HG02943 (cell line): ENCODE measurements at regions not wholly inside any gene's neighbourhood (a gene's known extent, or its start where the extent isn't known, plus 50 kb on each side); places are given as distances from the start of the nearest gene placed in this dataset.

Experiments used
- ATAC-seq: cut with Tn5 transposase; IDR thresholded peaks from one replicate; pipeline ENCODE4 v1.9.1; 2021; ENCODE audit warnings: mild to moderate bottlenecking, low read depth, moderate library complexity; ENCODE audit not compliant: unreplicated experiment

DNA sequence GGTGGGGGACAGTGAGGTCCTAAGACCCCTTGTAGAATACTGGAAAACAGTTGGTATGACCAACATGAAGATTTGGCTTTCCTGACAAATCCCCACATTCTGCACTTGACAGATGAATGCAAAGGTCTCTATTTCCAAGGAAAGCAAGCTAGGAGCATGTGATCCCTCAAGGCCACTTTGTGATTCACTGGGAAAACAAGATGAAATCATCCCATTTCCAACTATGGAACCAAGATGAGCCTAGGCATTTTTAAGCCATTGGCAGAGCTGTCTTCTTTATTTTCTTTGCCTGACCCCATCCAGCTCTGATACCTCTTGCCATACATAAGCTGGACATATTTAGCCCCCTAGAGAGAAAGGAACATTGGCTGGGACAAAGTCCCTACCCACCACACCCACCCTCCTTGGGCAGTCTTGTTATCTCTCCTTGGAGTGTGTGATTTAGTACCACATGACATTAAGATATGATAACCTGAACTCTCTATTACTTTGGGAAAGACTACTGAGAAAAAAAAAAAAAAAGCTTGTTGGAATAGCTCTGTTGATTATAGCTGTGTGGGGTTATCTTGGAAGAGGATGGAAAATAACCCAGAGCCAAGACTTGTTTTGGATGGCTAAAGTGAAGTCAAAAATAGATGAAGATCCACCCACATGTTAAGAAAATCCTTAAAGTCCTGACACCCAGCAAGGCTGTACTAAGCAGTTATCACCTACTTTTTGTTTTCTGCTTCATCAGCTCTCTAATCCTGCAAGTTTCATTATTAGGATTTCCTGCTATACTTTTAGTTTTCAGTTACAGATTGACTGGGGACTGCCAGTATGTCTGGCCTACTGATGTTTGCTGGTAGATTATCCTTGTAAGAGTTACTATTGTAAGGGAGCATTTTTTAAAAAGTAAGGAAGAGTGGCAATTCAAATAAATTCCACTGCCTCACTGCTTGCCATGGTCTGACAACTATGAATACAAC lies 90.1 kb upstream of the PREP start:
- ATAC-seq, result peak; percentile 68

- ATAC-seq, result no peak
Measured at GRCh38 chr6:105489216-105489530, 86.3 kb upstream of the PREP start.

DNA sequence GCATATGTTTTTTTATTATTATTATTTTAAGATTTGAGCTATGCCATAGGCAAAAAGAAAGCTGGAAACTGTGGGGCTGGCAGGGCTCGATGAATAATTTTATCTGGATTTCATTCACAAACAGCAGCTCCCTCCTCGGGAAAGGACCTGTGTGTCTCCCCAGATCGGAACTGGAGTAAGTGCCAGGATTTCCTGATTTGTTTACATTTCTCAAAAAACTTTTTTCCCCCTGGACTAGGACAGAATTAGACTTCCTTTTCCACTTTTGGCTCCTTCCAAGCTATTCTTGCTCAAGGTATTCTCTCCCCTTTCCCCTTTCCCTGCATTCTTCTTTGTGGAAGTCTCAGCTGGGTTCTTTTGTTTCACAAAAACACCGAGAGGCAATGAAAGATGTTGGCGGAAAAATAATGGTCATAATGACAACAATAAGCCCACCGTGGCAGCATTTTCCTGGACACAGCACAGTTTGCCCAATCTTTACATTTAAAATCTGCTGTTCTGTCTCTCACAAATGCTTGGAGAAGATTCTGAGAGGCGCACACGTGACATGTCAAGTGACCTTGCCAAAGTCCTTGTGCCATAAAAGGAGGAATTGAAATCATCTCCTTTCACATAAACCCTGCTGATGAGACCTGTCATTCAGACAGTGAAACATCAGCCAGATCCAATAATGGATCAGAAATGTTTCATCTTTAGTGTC lies 85.8 kb upstream of the PREP start:
- ATAC-seq, result no peak

DNA sequence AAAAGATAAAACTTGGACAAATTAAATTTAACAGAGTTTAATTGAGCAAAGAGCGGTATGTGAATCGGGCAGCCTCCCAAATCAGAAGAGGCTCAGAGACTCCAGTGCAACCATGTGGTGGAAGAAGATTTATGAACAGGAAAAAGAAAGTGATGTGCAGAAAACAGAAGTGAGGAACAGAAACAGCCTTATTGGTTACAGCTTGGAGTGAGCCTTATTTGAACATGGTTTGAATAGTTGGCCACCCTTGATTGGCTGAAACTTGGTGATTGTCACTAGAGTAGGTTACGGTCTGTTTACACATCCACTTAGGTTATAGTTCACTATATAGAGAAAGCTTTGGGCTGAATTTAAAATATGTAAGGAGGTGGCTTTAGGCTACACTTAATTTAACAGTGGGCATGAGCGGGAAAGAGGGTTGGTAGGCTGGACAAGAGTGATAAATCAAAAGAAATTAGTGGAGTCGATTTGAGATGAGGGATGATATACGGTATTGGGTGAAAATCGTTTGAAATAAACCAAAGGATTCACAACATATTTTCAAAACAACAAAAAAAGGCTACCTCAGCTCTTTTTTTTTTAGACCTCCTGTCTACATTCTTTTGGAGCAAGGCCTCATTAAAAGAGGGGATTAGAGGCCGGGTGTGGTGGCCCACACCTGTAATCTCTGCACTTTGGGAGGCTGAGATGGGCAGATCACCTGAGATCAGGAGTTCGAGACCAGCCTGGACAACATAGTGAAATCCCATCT lies 84.3 kb upstream of the PREP start:
- ATAC-seq, result no peak

- peak; percentile 48 for ATAC-seq
Measured at GRCh38 chr6:105485456-105485855, 82.6 kb upstream of the PREP start.

DNA sequence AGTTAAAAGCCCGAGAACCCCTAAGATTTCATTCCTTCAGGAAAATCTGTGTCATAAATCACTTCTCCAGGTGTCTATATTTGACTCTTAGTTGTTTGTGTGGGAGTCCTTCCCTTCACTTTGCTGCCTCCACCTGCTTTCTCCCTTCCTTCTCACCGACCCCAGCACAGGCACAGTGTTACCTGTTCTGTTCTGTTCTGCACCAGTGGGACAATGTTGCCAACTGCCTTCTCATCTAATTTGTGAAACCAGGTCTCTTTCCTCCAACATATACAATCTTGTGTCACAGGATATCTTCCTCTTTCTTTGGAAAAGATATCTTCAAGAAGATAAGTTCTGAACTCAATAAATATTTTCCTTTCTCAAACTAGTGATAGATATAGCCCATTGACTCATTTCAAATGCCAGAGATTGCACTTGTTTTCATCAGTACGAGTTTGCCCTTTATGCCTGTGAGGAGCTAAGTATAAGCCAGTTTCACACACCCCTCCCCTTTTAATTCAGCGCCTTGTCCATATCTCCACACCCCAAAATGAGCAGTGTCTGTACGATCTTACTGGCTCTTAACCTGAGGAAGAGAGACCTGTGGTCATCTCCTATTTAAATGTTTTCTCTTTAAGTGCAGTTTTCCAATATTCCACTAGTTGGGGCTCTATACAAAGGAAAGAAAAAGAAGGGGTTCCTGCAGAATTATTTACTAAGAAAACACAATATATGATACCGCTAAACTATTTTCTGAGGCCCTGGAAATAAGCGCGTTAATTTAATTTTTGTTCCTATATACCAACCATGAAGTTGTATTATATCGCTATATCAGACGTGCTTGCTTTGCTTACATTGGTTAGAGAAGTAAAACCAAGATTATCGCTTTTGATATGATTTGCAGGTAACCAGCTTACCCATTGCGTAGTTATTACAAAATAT lies 81.6 kb upstream of the PREP start:
- no peak for ATAC-seq

- no peak for ATAC-seq
Measured at GRCh38 chr6:105483492-105483891, 80.6 kb upstream of the PREP start.

DNA sequence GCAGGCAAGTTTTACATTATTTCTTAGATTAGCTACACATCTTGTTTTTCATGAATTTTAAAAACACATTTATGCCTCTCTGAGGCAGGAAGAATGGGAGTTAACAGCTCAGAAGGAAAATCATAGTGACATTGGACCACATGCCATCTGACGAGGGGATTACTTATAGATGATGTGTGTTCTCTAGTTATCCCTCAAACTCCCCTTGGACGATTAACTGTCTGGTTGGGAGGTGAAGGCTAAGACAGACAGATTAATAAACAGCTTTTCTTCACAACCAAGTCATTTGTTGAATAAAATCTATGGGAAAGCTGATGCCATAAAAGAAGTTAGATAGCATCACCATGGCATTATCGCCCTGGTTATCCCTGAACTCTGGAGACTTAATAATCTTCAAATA lies 80.0 kb upstream of the PREP start:
- ATAC-seq, result no peak

GRCh38 chr6:105482227-105482844 lies 79.5 kb upstream of the PREP start:
- ATAC-seq, result no peak

- ATAC-seq, result no peak
Measured at GRCh38 chr6:105476978-105477377, 74.1 kb upstream of the PREP start.

- ATAC-seq, result no peak
Measured at GRCh38 chr6:105474234-105474633, 71.4 kb upstream of the PREP start.

GRCh38 chr6:105469946-105470345 lies 67.1 kb upstream of the PREP start:
- no peak for ATAC-seq

- no peak for ATAC-seq
Measured at GRCh38 chr6:105468850-105469249, 66.0 kb upstream of the PREP start.

GRCh38 chr6:105460860-105461259 lies 58.0 kb upstream of the PREP start:
- ATAC-seq, result no peak

GRCh38 chr6:105459864-105460263 lies 57.0 kb upstream of the PREP start:
- no peak for ATAC-seq

DNA sequence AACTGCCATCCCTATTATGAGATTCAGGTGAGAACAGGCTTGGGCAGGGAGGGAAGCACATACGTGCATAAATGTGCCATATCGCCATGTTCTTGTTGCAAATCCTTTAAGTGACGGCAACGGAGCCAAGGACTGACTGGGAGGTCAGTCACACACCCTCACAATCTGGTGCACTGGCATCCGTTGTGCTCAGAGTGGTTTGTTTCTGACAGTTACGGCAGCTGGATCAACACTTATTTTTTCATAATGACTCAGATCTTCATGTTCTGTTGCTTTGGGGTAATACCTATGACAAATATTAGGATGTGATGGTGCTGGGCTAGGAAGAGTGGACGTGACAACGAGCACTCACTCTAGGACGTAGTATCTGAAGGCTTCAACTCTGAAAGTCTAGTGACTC lies 56.2 kb upstream of the PREP start:
- peak; percentile 91 for ATAC-seq

GRCh38 chr6:105458551-105458950 lies 55.7 kb upstream of the PREP start:
- ATAC-seq, result no peak

GRCh38 chr6:105458084-105458483 lies 55.2 kb upstream of the PREP start:
- no peak for ATAC-seq

DNA sequence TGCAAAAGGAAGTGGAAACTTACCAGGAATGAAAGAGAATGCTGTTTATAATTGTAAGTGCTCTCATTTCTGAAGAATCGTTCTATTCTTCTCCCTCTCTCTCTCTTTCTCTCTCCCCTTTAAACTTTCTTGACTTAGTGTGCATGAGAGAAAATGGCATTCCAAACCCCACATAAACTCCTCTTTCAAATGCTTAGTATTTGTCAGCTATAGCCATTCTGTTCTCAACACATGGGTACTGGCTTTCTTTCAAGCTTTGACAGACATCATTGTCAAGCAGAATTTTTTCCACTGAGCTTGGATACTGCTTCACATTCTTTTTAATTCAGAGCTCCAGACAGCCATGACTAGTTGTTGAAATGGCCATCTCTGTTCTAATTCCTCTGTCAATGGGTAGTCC lies 51.1 kb upstream of the PREP start:
- ATAC-seq, result no peak
